ENCODE measurements at regions not wholly inside any gene's neighbourhood (a gene's known extent, or its start where the extent isn't known, plus 50 kb on each side); places are given as distances from the start of the nearest gene placed in this dataset.

DNA sequence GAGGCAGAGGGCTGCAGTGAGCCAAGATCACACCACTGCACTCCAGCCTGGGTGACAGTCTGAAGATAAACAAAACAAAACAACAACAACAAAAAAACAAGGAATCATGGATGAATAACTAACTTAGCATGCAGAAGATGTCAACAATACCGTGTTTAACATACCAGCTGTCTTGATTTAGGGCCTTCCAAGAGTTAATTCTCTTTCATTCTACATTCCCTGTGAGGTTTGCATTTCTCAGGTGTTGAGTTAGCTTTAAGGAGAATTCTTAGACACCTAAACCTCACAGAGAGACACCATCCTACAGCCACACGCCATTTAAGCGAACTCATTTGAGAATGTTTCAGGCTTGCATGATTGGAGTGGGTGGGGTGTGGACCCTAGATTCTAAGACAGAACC, 363.1 kb upstream of the RUNX1 start:
- H3K27ac Mint-ChIP-seq = no peak overlapping the region
- Histone ChIP-seq H3K9ac (ENCODE audit: insufficient read depth, low read length, poor library complexity, severe bottlenecking) (no peak overlapping the region), H3K4me3 (replicated peaks in 1 of 3; ENCODE audit: low read depth in 2 of 3, low read length in 3 of 3) (no peak overlapping the region), H3K27ac (ENCODE audit: low read depth in 1 of 2, low read length in 2 of 2) (no peak overlapping the region), H3K4me1 (ENCODE audit: control insufficient read depth in 1 of 2, insufficient read depth in 2 of 2, low read length in 2 of 2) (no peaks in the 10 kb centered on the region), H2AFZ (ENCODE audit: insufficient read depth, low read depth, low read length, poor library complexity, severe bottlenecking) (no peak overlapping the region), H3K4me2 (replicated peaks; ENCODE audit: extremely low read depth, low read length, poor library complexity, severe bottlenecking) (no peak overlapping the region), H3K79me2 (ENCODE audit: insufficient read depth, low read length) (no peaks in the 10 kb centered on the region), H4K20me1 (ENCODE audit: insufficient read depth, low read length) (no peaks in the 10 kb centered on the region), H3K36me3 (replicated peaks in 1 of 2; ENCODE audit: control insufficient read depth in 1 of 2, insufficient read depth in 2 of 2, low read length in 2 of 2) (no peaks in the 10 kb centered on the region), H3K27me3 (ENCODE audit: control insufficient read depth in 2 of 2, insufficient read depth in 2 of 2, low read length in 2 of 2) (no peaks in the 10 kb centered on the region), H3K9me3 (replicated peaks in 1 of 2; ENCODE audit: control insufficient read depth in 1 of 2, insufficient read depth in 1 of 2, low read length in 2 of 2) (no peaks in the 10 kb centered on the region)
- no peaks in the 10 kb centered on the region for H3K36me3 Mint-ChIP-seq
- TF ChIP-seq, protein P1, sequence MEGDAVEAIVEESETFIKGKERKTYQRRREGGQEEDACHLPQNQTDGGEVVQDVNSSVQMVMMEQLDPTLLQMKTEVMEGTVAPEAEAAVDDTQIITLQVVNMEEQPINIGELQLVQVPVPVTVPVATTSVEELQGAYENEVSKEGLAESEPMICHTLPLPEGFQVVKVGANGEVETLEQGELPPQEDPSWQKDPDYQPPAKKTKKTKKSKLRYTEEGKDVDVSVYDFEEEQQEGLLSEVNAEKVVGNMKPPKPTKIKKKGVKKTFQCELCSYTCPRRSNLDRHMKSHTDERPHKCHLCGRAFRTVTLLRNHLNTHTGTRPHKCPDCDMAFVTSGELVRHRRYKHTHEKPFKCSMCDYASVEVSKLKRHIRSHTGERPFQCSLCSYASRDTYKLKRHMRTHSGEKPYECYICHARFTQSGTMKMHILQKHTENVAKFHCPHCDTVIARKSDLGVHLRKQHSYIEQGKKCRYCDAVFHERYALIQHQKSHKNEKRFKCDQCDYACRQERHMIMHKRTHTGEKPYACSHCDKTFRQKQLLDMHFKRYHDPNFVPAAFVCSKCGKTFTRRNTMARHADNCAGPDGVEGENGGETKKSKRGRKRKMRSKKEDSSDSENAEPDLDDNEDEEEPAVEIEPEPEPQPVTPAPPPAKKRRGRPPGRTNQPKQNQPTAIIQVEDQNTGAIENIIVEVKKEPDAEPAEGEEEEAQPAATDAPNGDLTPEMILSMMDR (IDR thresholded peaks at IDR 0.05) = no peak
- WGBS (ENCODE audit: insufficient coverage) = 93% methylated on average over 2 of the region's 3 CpGs
- no peak overlapping the region for H3K4me3 Mint-ChIP-seq
- DNase-seq = no peak
- intact Hi-C loops (cut with micrococcal nuclease) = no loop called here
- peaks cover 8% of the 10 kb centered on the region for H3K4me1 Mint-ChIP-seq
- peaks cover 0 to 1% (median 0%) of the 10 kb centered on the region in 7 donors for H3K9me3 Mint-ChIP-seq
- H3K27me3 Mint-ChIP-seq (ENCODE audit: low read depth in 3 of 3) = peaks cover 2 to 6% (median 4%) of the 10 kb centered on the region in 3 donors

DNA sequence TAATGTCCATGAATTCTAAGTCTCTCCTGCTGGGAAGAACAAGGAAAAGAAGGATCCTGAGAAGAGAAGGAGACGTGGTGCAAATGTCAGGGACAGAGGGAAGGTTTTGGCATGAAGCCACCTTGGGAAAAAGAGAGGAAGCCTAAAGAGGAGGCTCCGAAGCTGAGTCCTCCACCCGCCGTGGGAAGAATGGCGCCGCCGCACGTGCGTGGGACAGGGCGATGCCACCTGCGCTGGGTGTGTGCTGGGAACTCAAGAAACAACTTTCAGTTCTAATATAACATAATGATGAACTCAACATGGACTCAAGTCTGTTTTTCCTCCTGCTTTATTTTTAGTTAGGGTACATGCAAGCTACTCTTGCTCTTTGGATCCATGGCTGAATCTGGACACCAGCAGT, 362.3 kb upstream of the RUNX1 start:
- intact Hi-C loops (cut with micrococcal nuclease) = no loop called here
- no peaks in the 10 kb centered on the region for H4K20me1 ChIP-seq (ENCODE audit: insufficient read depth, low read length)
- H3K4me3 ChIP-seq (replicated peaks in 1 of 3; ENCODE audit: low read depth in 2 of 3, low read length in 3 of 3) = no peak overlapping the region
- no peak overlapping the region for H3K27ac Mint-ChIP-seq
- peaks cover 2 to 6% (median 4%) of the 10 kb centered on the region in 3 donors for H3K27me3 Mint-ChIP-seq (ENCODE audit: low read depth in 3 of 3)
- no peaks in the 10 kb centered on the region for H3K79me2 ChIP-seq (ENCODE audit: insufficient read depth, low read length)
- H3K36me3 ChIP-seq (replicated peaks in 1 of 2; ENCODE audit: control insufficient read depth in 1 of 2, insufficient read depth in 2 of 2, low read length in 2 of 2) = no peaks in the 10 kb centered on the region
- H3K4me1 Mint-ChIP-seq = peaks cover 8% of the 10 kb centered on the region
- H3K9ac ChIP-seq (ENCODE audit: insufficient read depth, low read length, poor library complexity, severe bottlenecking) = no peak overlapping the region
- DNase-seq = no peak
- TF ChIP-seq, protein P1 (IDR thresholded peaks at IDR 0.05) = no peak
- no peaks in the 10 kb centered on the region for H3K27me3 ChIP-seq (ENCODE audit: control insufficient read depth in 2 of 2, insufficient read depth in 2 of 2, low read length in 2 of 2)
- no CpG with 5 or more reads among the region's 11 CpGs for WGBS (ENCODE audit: insufficient coverage)
- H3K9me3 ChIP-seq (replicated peaks in 1 of 2; ENCODE audit: control insufficient read depth in 1 of 2, insufficient read depth in 1 of 2, low read length in 2 of 2) = no peaks in the 10 kb centered on the region
- no peak overlapping the region for H2AFZ ChIP-seq (ENCODE audit: insufficient read depth, low read depth, low read length, poor library complexity, severe bottlenecking)
- H3K36me3 Mint-ChIP-seq = no peaks in the 10 kb centered on the region
- H3K9me3 Mint-ChIP-seq = peaks cover 0 to 1% (median 0%) of the 10 kb centered on the region in 7 donors
- no peaks in the 10 kb centered on the region for H3K4me1 ChIP-seq (ENCODE audit: control insufficient read depth in 1 of 2, insufficient read depth in 2 of 2, low read length in 2 of 2)
- H3K27ac ChIP-seq (ENCODE audit: low read depth in 1 of 2, low read length in 2 of 2) = no peak overlapping the region
- no peak overlapping the region for H3K4me3 Mint-ChIP-seq
- H3K4me2 ChIP-seq (replicated peaks; ENCODE audit: extremely low read depth, low read length, poor library complexity, severe bottlenecking) = no peak overlapping the region

Measured in CD14-positive monocyte (primary cell).